NCI-H2196 (cell line): ENCODE measurements at regions not wholly inside any gene's neighbourhood (a gene's known extent, or its start where the extent isn't known, plus 50 kb on each side); places are given as distances from the start of the nearest gene placed in this dataset.
A peak's percentile ranks its signal among the peaks of the same experiment; 100 is the strongest.

Experiments used
- DNase-seq: peaks from one replicate; lab custom pipeline; 2025; ENCODE audit not compliant: unreplicated experiment; lab: John Stamatoyannopoulos, UW

- no peak for DNase-seq
These were observed 218.9 kb upstream of the TANK start for GRCh38 chr2:160941290-160941846.

GRCh38 chr2:160942476-160943142 lies 217.6 kb upstream of the TANK start:
- no peak for DNase-seq

GRCh38 chr2:160943414-160943813 lies 216.8 kb upstream of the TANK start:
- DNase-seq = no peak

GRCh38 chr2:160952464-160953254 lies 207.6 kb upstream of the TANK start:
- no peak for DNase-seq

GRCh38 chr2:160955578-160955977 lies 204.7 kb upstream of the TANK start:
- DNase-seq = no peak

GRCh38 chr2:160956243-160956802 lies 203.9 kb upstream of the TANK start:
- no peak for DNase-seq

GRCh38 chr2:160963957-160964356 lies 196.3 kb upstream of the TANK start:
- DNase-seq = no peak

GRCh38 chr2:160967523-160967922 lies 192.7 kb upstream of the TANK start:
- no peak for DNase-seq

- no peak for DNase-seq
These were observed 192.0 kb upstream of the TANK start for GRCh38 chr2:160968183-160968582.

GRCh38 chr2:160970052-160970965 lies 189.9 kb upstream of the TANK start:
- peak; percentile 51 for DNase-seq

GRCh38 chr2:160973991-160974390 lies 186.2 kb upstream of the TANK start:
- no peak for DNase-seq

- no peak for DNase-seq
These were observed 185.4 kb upstream of the TANK start for GRCh38 chr2:160974803-160975202.

GRCh38 chr2:160976797-160977196 lies 183.4 kb upstream of the TANK start:
- no peak for DNase-seq

- no peak for DNase-seq
These were observed 182.9 kb upstream of the TANK start for GRCh38 chr2:160977376-160977775.

GRCh38 chr2:160977854-160978253 lies 182.4 kb upstream of the TANK start:
- no peak for DNase-seq

- DNase-seq = no peak
These were observed 175.7 kb upstream of the TANK start for GRCh38 chr2:160984426-160985077.

GRCh38 chr2:160989778-160990177 lies 170.4 kb upstream of the TANK start:
- no peak for DNase-seq

- no peak for DNase-seq
These were observed 166.6 kb upstream of the TANK start for GRCh38 chr2:160993654-160994061.

- DNase-seq = peak; percentile 78
These were observed 165.9 kb upstream of the TANK start for GRCh38 chr2:160994141-160995002.
